GM10266 (cell line): ENCODE measurements at regions not wholly inside any gene's neighbourhood (a gene's known extent, or its start where the extent isn't known, plus 50 kb on each side); places are given as distances from the start of the nearest gene placed in this dataset.

ENCODE experiments used
- DNase-seq: peaks from one replicate; pipeline ENCODE4 v3.0.0; 2012; ENCODE audit errors: extremely low spot score
- CTCF ChIP-seq: IDR thresholded peaks from 2 replicates; pipeline ENCODE4 v1.5.1; 2012; ENCODE audit warnings: mild to moderate bottlenecking, low read depth; ENCODE audit not compliant: control insufficient read depth, insufficient read depth; ENCODE audit errors: missing control alignments

- no peak for DNase-seq
Measured at GRCh38 chr20:21623781-21624094, 81.7 kb upstream of the PAX1 start.

GRCh38 chr20:21623074-21623780 lies 82.2 kb upstream of the PAX1 start:
- no peak for TF ChIP-seq CTCF
- no peak for DNase-seq

More at GRCh38 chr20:21623781-21624094, 81.7 kb upstream of the PAX1 start:
- TF ChIP-seq CTCF, result no peak

GRCh38 chr20:21622097-21622857 lies 83.2 kb upstream of the PAX1 start:
- TF ChIP-seq CTCF, result no peak
- DNase-seq, result no peak

- no peak for TF ChIP-seq CTCF
- no peak for DNase-seq
Measured at GRCh38 chr20:21618759-21619416, 86.6 kb upstream of the PAX1 start.

GRCh38 chr20:21615617-21616080 lies 89.8 kb upstream of the PAX1 start:
- peak; percentile 61 for DNase-seq

GRCh38 chr20:21614980-21615379 lies 90.5 kb upstream of the PAX1 start:
- DNase-seq, result no peak
- TF ChIP-seq CTCF, result no peak

More at GRCh38 chr20:21615617-21616080, 89.8 kb upstream of the PAX1 start:
- peak; percentile 80 for TF ChIP-seq CTCF
